ENCODE measurements at regions not wholly inside any gene's neighbourhood (a gene's known extent, or its start where the extent isn't known, plus 50 kb on each side); places are given as distances from the start of the nearest gene placed in this dataset.

DNA sequence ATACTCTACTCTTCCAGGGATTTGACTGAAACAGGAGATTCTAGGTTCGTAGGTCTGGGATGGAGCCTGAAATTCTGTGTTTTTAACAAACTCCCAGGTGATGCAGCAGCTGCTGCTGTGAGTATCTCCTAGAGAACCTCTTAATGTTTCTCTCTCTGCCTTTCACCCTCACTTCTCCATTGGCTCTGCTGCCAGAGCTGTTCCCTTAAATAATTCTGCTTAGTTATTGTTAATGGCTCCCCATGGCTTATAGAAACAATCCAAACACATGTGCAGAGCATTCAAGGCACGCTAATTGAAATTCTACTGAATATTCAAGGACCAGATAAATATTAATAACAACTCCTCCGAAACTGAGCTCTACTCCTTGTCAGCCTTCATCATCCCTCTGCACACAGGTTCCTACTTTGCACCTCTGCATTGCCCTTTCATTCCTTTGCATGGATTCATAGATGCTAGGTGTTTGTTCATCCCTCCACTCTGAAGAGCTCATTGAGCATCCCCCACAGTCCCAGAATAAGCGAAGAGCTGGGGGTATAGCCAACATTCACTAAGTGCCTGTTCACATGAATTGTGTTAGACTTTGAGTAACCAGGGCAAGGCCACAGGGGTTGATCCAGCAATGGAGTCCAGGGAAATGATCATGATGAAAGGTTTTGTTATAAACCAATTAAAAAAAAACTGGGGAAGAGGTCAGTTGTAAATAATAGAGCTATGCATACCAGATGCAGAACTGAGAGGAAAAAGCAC, 488.4 kb upstream of the JAG1 start:
- TF ChIP-seq ZFP3 (CRISPR knock-in tag; IDR thresholded peaks at IDR 0.05) = no peak
- TF ChIP-seq, protein P1, sequence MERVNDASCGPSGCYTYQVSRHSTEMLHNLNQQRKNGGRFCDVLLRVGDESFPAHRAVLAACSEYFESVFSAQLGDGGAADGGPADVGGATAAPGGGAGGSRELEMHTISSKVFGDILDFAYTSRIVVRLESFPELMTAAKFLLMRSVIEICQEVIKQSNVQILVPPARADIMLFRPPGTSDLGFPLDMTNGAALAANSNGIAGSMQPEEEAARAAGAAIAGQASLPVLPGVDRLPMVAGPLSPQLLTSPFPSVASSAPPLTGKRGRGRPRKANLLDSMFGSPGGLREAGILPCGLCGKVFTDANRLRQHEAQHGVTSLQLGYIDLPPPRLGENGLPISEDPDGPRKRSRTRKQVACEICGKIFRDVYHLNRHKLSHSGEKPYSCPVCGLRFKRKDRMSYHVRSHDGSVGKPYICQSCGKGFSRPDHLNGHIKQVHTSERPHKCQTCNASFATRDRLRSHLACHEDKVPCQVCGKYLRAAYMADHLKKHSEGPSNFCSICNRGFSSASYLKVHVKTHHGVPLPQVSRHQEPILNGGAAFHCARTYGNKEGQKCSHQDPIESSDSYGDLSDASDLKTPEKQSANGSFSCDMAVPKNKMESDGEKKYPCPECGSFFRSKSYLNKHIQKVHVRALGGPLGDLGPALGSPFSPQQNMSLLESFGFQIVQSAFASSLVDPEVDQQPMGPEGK (CRISPR knock-in tag; IDR thresholded peaks at IDR 0.05; ENCODE audit: borderline replicate concordance) = no peak
- no peak for TF ChIP-seq ZNF70 (CRISPR knock-in tag; IDR thresholded peaks at IDR 0.05)
- no peak for TF ChIP-seq ARNTL (CRISPR knock-in tag; IDR thresholded peaks at IDR 0.05; ENCODE audit: borderline replicate concordance, low read depth)
- TF ChIP-seq ZNF565 (CRISPR knock-in tag; conservative IDR thresholded peaks at IDR 0.05; ENCODE audit: low read depth) = no peak
- no peak for TF ChIP-seq PPARA (CRISPR knock-in tag; IDR thresholded peaks at IDR 0.05; ENCODE audit: borderline replicate concordance)
- no peak for TF ChIP-seq TSHZ2 (CRISPR knock-in tag; IDR thresholded peaks at IDR 0.05)
- no peak for TF ChIP-seq ZC3H10 (CRISPR knock-in tag; IDR thresholded peaks at IDR 0.05)
